ENCODE measurements at regions not wholly inside any gene's neighbourhood (a gene's known extent, or its start where the extent isn't known, plus 50 kb on each side); places are given as distances from the start of the nearest gene placed in this dataset.

DNA sequence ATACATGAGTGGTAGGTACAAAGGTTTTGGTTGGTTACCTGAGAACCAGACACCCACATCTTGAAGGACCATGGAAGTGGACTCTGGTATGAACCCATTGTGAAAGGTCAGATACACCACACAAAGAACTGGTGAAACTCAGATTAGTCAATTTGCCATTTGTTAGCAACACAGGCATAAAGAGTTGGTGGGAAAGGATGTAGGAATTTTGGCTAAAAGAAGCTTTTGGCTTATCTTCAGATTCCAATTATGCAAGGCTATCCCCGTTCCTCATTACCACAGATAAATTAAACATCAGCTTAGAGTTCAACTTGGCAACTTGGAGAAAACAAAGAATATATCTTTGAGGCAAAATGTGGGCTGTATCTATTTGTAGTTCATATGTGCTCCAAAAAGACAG lies 87.0 kb upstream of the IRF2BP2 start:
- TF ChIP-seq, protein P1, sequence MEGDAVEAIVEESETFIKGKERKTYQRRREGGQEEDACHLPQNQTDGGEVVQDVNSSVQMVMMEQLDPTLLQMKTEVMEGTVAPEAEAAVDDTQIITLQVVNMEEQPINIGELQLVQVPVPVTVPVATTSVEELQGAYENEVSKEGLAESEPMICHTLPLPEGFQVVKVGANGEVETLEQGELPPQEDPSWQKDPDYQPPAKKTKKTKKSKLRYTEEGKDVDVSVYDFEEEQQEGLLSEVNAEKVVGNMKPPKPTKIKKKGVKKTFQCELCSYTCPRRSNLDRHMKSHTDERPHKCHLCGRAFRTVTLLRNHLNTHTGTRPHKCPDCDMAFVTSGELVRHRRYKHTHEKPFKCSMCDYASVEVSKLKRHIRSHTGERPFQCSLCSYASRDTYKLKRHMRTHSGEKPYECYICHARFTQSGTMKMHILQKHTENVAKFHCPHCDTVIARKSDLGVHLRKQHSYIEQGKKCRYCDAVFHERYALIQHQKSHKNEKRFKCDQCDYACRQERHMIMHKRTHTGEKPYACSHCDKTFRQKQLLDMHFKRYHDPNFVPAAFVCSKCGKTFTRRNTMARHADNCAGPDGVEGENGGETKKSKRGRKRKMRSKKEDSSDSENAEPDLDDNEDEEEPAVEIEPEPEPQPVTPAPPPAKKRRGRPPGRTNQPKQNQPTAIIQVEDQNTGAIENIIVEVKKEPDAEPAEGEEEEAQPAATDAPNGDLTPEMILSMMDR (IDR thresholded peaks at IDR 0.05; ENCODE audit: low read length, missing control alignments): no peak
- no peak overlapping the region for H3K4me3 ChIP-seq (replicated peaks; ENCODE audit: low read depth, low read length)
- DNase-seq (ENCODE audit: low read depth): peak; percentile 29

DNA sequence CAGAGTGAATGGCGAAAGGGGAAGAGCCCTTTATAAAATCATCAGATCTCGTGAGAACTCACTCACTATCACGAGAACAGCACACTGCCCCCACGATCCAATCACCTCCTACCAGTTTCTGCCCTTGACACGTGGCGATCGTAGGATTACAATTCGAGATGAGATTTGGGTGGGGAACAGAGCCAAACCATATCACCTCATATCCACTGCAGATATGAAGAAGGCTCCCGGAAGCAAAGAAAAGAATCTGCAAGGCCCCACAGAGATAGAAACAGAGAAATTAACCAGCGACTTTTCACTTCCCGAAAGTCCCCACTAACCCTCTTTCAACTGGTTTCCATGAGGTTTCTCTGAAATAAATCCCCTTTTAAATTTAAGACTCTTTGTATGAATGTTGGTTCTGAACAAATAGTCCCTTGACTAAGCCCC lies 86.2 kb upstream of the IRF2BP2 start:
- H3K4me3 ChIP-seq (replicated peaks; ENCODE audit: low read depth, low read length): no peak overlapping the region
- DNase-seq (ENCODE audit: low read depth): no peak
- TF ChIP-seq, protein P1 (IDR thresholded peaks at IDR 0.05; ENCODE audit: low read length, missing control alignments): no peak

DNA sequence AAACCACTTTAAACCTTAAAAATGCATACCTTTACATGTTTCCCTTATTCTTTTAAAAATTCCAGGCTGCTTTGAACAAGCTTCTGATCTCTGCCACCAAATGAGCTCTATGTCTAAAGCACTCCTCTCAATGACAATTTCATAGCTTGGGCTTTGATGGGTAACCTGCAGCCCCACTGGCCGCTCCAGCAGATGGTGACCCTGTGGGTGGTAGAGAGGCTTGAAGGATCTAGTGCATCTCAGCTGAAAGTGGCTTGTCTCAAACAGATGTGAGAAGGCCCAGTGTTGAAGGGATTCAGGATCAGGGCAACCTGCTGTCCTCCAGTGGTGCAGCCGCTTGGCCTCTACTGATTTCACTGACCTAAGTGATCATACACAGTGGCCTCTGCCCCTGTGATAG lies 84.7 kb upstream of the IRF2BP2 start:
- TF ChIP-seq, protein P1 (IDR thresholded peaks at IDR 0.05; ENCODE audit: low read length, missing control alignments): no peak
- no peak for DNase-seq (ENCODE audit: low read depth)
- no peak overlapping the region for H3K4me3 ChIP-seq (replicated peaks; ENCODE audit: low read depth, low read length)

DNA sequence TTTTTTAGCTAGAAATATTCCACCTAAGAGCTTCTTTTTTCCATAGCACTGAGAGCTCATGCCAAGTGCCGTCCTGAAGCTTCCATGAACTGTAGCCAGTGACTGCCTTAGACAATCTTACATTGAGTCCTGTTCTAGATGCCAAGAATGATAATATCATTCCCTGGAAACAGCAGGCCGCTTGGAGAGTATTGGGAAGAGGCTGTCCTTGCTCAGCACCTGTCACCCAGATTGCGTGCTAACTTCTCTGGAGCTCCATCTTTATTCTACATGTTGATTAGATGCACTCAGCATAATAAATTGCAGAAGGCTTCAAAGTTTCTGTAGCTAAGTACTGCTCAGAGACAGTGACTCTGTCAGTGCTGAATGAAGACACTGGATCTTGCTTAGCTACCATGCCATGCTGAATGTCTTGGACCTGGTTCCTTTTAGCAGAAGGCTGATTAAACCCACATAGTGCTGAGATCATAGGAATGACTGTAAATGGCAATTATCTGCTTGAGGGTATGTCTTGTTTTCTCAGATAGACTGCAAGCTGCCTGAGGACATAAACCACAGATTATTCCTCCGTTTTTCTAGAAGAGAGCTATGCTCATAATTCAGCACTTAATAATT lies 83.1 kb upstream of the IRF2BP2 start:
- no peak for DNase-seq (ENCODE audit: low read depth)
- TF ChIP-seq, protein P1 (IDR thresholded peaks at IDR 0.05; ENCODE audit: low read length, missing control alignments): no peak
- no peak overlapping the region for H3K4me3 ChIP-seq (replicated peaks; ENCODE audit: low read depth, low read length)

DNA sequence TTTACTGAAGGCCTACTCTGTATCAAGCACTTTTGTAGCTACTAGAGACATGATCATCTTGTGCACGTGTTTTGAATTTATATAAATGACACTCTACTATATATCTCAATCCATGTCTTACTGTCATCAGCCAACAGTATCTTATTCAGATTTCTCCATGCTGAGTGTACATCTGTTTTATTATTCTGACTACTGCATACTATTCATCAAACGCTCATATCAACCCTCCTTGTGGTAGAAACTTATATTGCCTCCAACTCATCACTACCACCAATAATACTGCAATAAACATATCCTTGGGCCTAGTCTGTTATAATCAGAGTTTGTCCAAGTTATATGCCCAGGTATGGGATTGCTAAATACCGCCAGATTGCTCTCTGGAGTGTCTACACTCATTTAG lies 81.6 kb upstream of the IRF2BP2 start:
- H3K4me3 ChIP-seq (replicated peaks; ENCODE audit: low read depth, low read length): no peak overlapping the region
- TF ChIP-seq, protein P1 (IDR thresholded peaks at IDR 0.05; ENCODE audit: low read length, missing control alignments): peak; percentile 26
- DNase-seq (ENCODE audit: low read depth): peak; percentile 36

DNA sequence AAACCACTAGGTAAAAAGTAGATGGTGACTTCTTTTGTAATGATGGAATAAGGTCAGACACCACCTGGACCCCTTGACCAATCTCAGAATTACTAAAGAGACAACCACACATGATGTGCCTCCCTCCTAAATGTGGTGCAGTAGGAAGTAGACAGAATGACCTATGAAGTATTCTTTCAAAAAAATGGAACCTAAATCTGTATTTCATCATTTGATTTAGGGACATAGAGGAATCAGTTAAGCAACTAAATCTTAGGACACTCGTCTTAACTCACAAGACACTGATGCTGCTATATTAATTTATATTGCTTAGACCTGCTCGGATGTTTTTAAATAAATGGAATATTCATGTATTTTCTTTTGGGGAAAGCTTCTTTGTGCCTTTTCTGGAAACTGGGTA lies 80.9 kb upstream of the IRF2BP2 start:
- H3K4me3 ChIP-seq (replicated peaks; ENCODE audit: low read depth, low read length): no peak overlapping the region
- DNase-seq (ENCODE audit: low read depth): no peak

More for the DNA sequence above, 80.9 kb upstream of the IRF2BP2 start:
- TF ChIP-seq, protein P1 (IDR thresholded peaks at IDR 0.05; ENCODE audit: low read length, missing control alignments): no peak
